LNCAP (cell line): ENCODE measurements at regions not wholly inside any gene's neighbourhood (a gene's known extent, or its start where the extent isn't known, plus 50 kb on each side); places are given as distances from the start of the nearest gene placed in this dataset.

Source experiments
- CTCF ChIP-seq: fragments of 450-650 bp; IDR thresholded peaks from 2 replicates; pipeline ENCODE4 v1.5.1; 2017; ENCODE audit warnings: mild to moderate bottlenecking

GRCh38 chr20:58023781-58024180, 204.7 kb downstream of the ANKRD60 start:
- no peak for TF ChIP-seq CTCF

- no peak for TF ChIP-seq CTCF
Observed at GRCh38 chr20:58023346-58023745, 205.1 kb downstream of the ANKRD60 start.

GRCh38 chr20:58022711-58023110, 205.7 kb downstream of the ANKRD60 start:
- no peak for TF ChIP-seq CTCF

GRCh38 chr20:58021481-58021880, 207.0 kb downstream of the ANKRD60 start:
- no peak for TF ChIP-seq CTCF

GRCh38 chr20:58020656-58021454, 207.6 kb downstream of the ANKRD60 start:
- TF ChIP-seq CTCF, result no peak

- TF ChIP-seq CTCF, result no peak
Observed at GRCh38 chr20:58019850-58020625, 208.4 kb downstream of the ANKRD60 start.

GRCh38 chr20:58019027-58019849, 209.2 kb downstream of the ANKRD60 start:
- no peak for TF ChIP-seq CTCF
